Activated B cell treated with CpG ODN at 0.5 μM for 24 hours (primary cell): ENCODE measurements at regions not wholly inside any gene's neighbourhood (a gene's known extent, or its start where the extent isn't known, plus 50 kb on each side); places are given as distances from the start of the nearest gene placed in this dataset.

ENCODE experiments used
- ATAC-seq: fragments of 200-7000 bp; cut with Tn5 transposase; one replicate; pipeline ENCODE4 v1.10.0; 2021; ENCODE audit warnings: low read depth, mild to moderate bottlenecking, moderate library complexity
- CTCF ChIA-PET: fragments of 350-600 bp; sonication (Branson Sonifier 250); formaldehyde crosslinking; loops from one replicate; lab custom pipeline; 2021; ENCODE audit warnings: antibody characterized with exemption; lab: Charles Lee
- POLR2A ChIA-PET: fragments of 350-600 bp; sonication (Branson Sonifier 250); formaldehyde crosslinking; loops from one replicate; lab custom pipeline; 2021; ENCODE audit warnings: antibody characterized with exemption; lab: Charles Lee
- DNase-seq: peaks from one replicate; pipeline ENCODE4 v3.0.0; 2022
- H3K27ac Mint-ChIP-seq: one replicate; pipeline ENCODE4 v1.8.0; 2020; ENCODE audit warnings: mixed read lengths
- H3K27me3 Mint-ChIP-seq: one replicate; pipeline ENCODE4 v1.8.0; 2021; ENCODE audit warnings: mixed read lengths
- H3K36me3 Mint-ChIP-seq: one replicate; pipeline ENCODE4 v1.8.0; 2021; ENCODE audit warnings: low read depth, mixed read lengths
- H3K4me1 Mint-ChIP-seq: one replicate; pipeline ENCODE4 v1.8.0; 2021; ENCODE audit warnings: mixed read lengths
- H3K4me3 Mint-ChIP-seq: one replicate; pipeline ENCODE4 v1.8.0; 2020; ENCODE audit warnings: mild to moderate bottlenecking, mixed read lengths
- H3K9me3 Mint-ChIP-seq: one replicate; pipeline ENCODE4 v1.8.0; 2020; ENCODE audit warnings: mixed read lengths
- CTCF ChIP-seq: fragments of 200-600 bp; IDR thresholded peaks from one replicate; pipeline ENCODE4 v1.8.0; 2022; ENCODE audit warnings: antibody characterized with exemption, mild to moderate bottlenecking
- intact Hi-C: fragments of 100-400 bp; cut with micrococcal nuclease; formaldehyde crosslinking; loops from one replicate; pipeline ENCODE4 v1.15.1; 2024

DNA sequence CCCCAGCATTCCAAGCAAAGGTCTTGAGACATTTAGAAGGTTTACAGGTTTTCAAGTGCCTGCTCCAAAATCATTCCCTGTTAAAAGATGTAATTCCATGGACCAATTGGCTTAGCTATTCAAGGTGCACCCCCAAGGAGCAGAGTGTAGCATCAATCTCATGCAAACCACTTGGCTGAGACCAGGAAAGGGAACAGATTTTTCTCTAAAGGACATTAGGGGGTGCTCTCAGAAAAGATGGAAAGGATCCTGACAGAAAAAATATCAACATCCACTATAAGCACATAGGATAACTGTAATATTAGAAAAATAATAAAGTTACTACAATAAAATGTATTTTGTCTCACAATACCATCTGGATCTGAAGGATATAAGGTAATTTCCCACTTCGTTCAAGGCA, 328.0 kb upstream of the CDIN1 start:
- CTCF ChIA-PET = no interaction called here
- DNase-seq (no peak), ATAC-seq (no peak)
- H3K4me1 Mint-ChIP-seq = no peaks in the 10 kb centered on the region
- no peaks in the 10 kb centered on the region for H3K36me3 Mint-ChIP-seq
- no peak for TF ChIP-seq CTCF
- intact Hi-C loops = no loop called here
- no peaks in the 10 kb centered on the region for H3K9me3 Mint-ChIP-seq
- no peaks in the 10 kb centered on the region for H3K27me3 Mint-ChIP-seq
- no peak overlapping the region for H3K4me3 Mint-ChIP-seq
- no peak overlapping the region for H3K27ac Mint-ChIP-seq
- POLR2A ChIA-PET = no interaction called here

DNA sequence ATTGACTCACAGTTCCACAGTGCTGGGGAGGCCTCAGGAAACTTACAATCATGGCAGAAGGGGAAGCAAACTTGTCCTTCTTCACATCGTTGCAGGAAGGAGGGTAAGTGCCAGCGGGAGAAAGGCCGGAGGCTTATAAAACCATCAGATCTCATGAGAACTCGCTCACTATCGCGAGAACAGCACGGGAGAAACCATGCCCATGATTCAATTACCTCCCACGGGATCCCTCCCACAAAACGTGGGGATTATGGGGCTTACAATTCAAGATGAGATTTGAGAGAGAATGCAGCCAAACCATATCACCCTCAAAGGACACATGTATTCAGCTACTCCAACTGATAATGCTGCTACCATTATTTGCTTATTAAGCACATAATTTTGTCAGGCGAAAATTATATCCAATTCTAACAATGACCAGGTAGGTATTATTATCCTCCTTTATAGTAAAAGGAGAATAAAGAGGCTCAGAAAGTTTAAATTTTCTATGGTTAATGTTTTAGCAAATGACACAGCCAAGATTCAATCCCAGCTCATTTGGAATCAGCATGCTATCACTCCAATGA, 327.2 kb upstream of the CDIN1 start:
- DNase-seq (no peak), ATAC-seq (no peak)
- Mint-ChIP-seq H3K9me3 (no peaks in the 10 kb centered on the region), H3K27ac (no peak overlapping the region), H3K4me1 (no peaks in the 10 kb centered on the region), H3K27me3 (no peaks in the 10 kb centered on the region), H3K4me3 (no peak overlapping the region), H3K36me3 (no peaks in the 10 kb centered on the region)
- CTCF ChIA-PET = no interaction called here
- no peak for TF ChIP-seq CTCF
- intact Hi-C loops = no loop called here
- POLR2A ChIA-PET = no interaction called here

- TF ChIP-seq CTCF = no peak
- H3K36me3 Mint-ChIP-seq = no peaks in the 10 kb centered on the region
- H3K27me3 Mint-ChIP-seq = no peaks in the 10 kb centered on the region
- H3K9me3 Mint-ChIP-seq = peaks cover 4% of the 10 kb centered on the region
- CTCF ChIA-PET = no interaction called here
- POLR2A ChIA-PET = no interaction called here
- DNase-seq (no peak), ATAC-seq (no peak)
- H3K4me1 Mint-ChIP-seq = no peaks in the 10 kb centered on the region
- intact Hi-C loops = no loop called here
- H3K27ac Mint-ChIP-seq = no peak overlapping the region
- no peak overlapping the region for H3K4me3 Mint-ChIP-seq
These were observed 325.0 kb upstream of the CDIN1 start for GRCh38 chr15:36254426-36254825.

DNA sequence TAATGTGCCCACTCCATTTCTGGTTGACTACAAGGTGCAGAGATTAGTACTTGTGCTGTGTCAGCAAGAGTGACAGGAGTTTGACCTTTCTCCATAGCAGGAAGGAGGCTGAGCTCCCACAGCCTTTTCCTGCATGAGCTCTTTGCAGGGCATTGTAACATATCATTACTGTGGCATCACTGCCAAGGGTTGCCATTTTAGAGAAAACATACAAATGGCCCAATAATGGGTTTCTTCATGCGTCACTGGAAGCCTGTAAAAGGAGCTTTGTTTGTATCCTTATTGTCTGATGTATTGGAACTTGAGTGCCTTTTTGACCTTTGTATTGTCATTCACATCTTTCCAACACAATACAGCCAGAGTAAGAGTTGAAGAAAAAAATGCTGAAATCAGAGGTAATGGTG, 323.0 kb upstream of the CDIN1 start:
- ATAC-seq (no peak), DNase-seq (no peak)
- CTCF ChIA-PET = no interaction called here
- intact Hi-C loops = no loop called here
- no peak overlapping the region for H3K4me3 Mint-ChIP-seq
- H3K27me3 Mint-ChIP-seq = no peaks in the 10 kb centered on the region
- no peaks in the 10 kb centered on the region for H3K4me1 Mint-ChIP-seq
- no peak overlapping the region for H3K27ac Mint-ChIP-seq
- H3K9me3 Mint-ChIP-seq = peaks cover 4% of the 10 kb centered on the region
- POLR2A ChIA-PET = no interaction called here
- H3K36me3 Mint-ChIP-seq = no peaks in the 10 kb centered on the region
- TF ChIP-seq CTCF = no peak

- no peaks in the 10 kb centered on the region for H3K27me3 Mint-ChIP-seq
- POLR2A ChIA-PET = no interaction called here
- intact Hi-C loops = no loop called here
- ATAC-seq (no peak), DNase-seq (no peak)
- peaks cover 6% of the 10 kb centered on the region for H3K9me3 Mint-ChIP-seq
- no peak overlapping the region for H3K4me3 Mint-ChIP-seq
- no peak overlapping the region for H3K27ac Mint-ChIP-seq
- no peaks in the 10 kb centered on the region for H3K36me3 Mint-ChIP-seq
- CTCF ChIA-PET = no interaction called here
- H3K4me1 Mint-ChIP-seq = no peaks in the 10 kb centered on the region
- no peak for TF ChIP-seq CTCF
These were observed 315.8 kb upstream of the CDIN1 start for GRCh38 chr15:36263666-36264065.
